ENCODE measurements at regions not wholly inside any gene's neighbourhood (a gene's known extent, or its start where the extent isn't known, plus 50 kb on each side); places are given as distances from the start of the nearest gene placed in this dataset.

GRCh38 chr6:9532621-9533557 is 882.0 kb downstream of the TFAP2A start:
- Histone ChIP-seq H3K79me2 (ENCODE audit: insufficient read depth, low read length) (no peaks in the 10 kb centered on the region), H3K27ac (ENCODE audit: low read depth, low read length) (no peak overlapping the region)

More at GRCh38 chr6:9532621-9533557, 882.0 kb downstream of the TFAP2A start:
- CTCF ChIA-PET, result no interaction called here
- Histone ChIP-seq H3K36me3 (ENCODE audit: control insufficient read depth in 1 of 2, insufficient read depth in 2 of 2, low read length in 2 of 2) (no peaks in the 10 kb centered on the region), H3K27me3 (ENCODE audit: insufficient read depth, low read length) (no peaks in the 10 kb centered on the region), H4K20me1 (ENCODE audit: insufficient read depth) (no peaks in the 10 kb centered on the region), H3K9me2 (ENCODE audit: insufficient read depth) (no peaks in the 10 kb centered on the region), H3K4me3 (replicated peaks in 1 of 2; ENCODE audit: low read depth in 1 of 2, low read length in 2 of 2) (no peak overlapping the region), H3K9ac (ENCODE audit: low read length) (no peak overlapping the region), H3K9me3 (ENCODE audit: control insufficient read depth in 1 of 2, insufficient read depth in 1 of 2, low read depth in 1 of 2, low read length in 2 of 2) (no peaks in the 10 kb centered on the region), H2AFZ (ENCODE audit: low read depth, low read length, poor library complexity, severe bottlenecking) (peak overlapping the region; percentile 5), H3K4me2 (ENCODE audit: low read length) (peak overlapping the region; percentile 14; the same call in 1 of the 2 replicates), H3K4me1 (ENCODE audit: control insufficient read depth in 1 of 2, insufficient read depth in 2 of 2, low read length in 2 of 2) (peaks cover 0 to 14% of the 10 kb centered on the region in 2 experiments; a peak in 2 of 4 replicates)
- no TSS peak for BruUV-seq (replicated peaks)
- POLR2A ChIA-PET, result no interaction called here
- DNase-seq (ENCODE audit: low read depth, low spot score) (no peak), ATAC-seq (peak; percentile 73)
- TF ChIP-seq CTCF (IDR thresholded peaks at IDR 0.05 in 2 of 3, conservative IDR thresholded peaks at IDR 0.05 in 1 of 3; ENCODE audit: borderline replicate concordance in 1 of 3, insufficient read depth in 1 of 3, low read depth in 2 of 3, low read length in 2 of 3), result no peak
- no peak for TF ChIP-seq CEBPB (IDR thresholded peaks at IDR 0.05; ENCODE audit: low read depth)
- no peak for TF ChIP-seq YY1 (IDR thresholded peaks at IDR 0.05; ENCODE audit: extremely low read depth, insufficient replicate concordance, low read depth, low read length)
- TF ChIP-seq TCF7L2 (IDR thresholded peaks at IDR 0.05; ENCODE audit: borderline replicate concordance, extremely low read depth, insufficient read depth, insufficient read length), result no peak
- no peak for TF ChIP-seq SRF (IDR thresholded peaks at IDR 0.05; ENCODE audit: low read depth)
- TF ChIP-seq CBX3 (IDR thresholded peaks at IDR 0.05; ENCODE audit: low read depth), result no peak
- no peak for TF ChIP-seq EZH2 (IDR thresholded peaks at IDR 0.05)
- RAD21 ChIA-PET (ENCODE audit: low non-redundant PET in 1 of 2, low total read pairs in 2 of 2, uncharacterized antibody in 2 of 2, unreplicated experiment in 2 of 2), result no interaction called here
- intact Hi-C loops (cut with micrococcal nuclease), result no loop called here
